ENCODE measurements at regions not wholly inside any gene's neighbourhood (a gene's known extent, or its start where the extent isn't known, plus 50 kb on each side); places are given as distances from the start of the nearest gene placed in this dataset.

DNA sequence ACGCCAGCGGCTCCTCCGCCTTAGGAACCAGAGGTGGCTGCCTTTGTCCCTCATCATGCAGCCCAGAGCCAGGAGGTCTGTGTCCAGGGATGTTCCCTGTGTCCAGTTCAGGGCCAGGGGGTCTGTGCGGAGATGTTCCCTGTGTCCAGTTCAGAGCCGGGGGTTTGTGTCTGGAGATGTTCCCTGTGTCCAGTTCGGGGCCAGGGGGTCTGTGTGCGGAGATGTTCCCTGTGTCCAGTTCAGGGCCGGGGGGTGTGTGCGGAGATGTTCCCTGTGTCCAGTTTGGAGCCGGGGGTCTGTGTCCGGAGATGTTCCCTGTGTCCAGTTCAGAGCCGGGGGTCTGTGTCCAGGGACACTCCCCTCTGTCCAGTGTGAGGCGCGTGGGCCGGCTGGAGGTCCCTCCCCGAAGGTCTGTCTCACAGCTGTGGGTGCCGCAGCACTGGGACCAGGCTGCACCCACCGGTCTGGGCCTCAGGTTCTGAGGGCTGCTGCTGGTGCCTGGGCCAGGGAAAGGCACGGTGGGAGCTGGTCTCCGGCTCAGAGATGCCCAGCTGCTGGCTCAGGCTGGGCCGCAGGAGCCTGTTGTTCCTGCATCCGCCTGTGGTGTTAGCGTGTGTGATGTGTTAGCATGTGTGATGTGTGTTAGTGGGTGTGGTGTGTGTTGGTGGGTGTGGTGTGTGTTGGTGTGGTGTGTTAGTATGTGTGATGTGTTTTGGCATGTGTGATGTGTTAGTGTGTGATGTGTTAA is 67.9 kb upstream of the CFAP46 start:
- Histone ChIP-seq H4K20me1 (ENCODE audit: insufficient read depth, low read length) (no peaks in the 10 kb centered on the region), H3K79me2 (ENCODE audit: insufficient read depth, low read length) (no peaks in the 10 kb centered on the region), H3K36me3 (ENCODE audit: insufficient read depth, low read length) (no peaks in the 10 kb centered on the region), H3K27ac (ENCODE audit: low read depth, low read length) (no peak overlapping the region), H3K9ac (ENCODE audit: low read length) (no peak overlapping the region), H3K4me3 (ENCODE audit: insufficient read depth, low read depth, low read length) (no peak overlapping the region), H3K9me3 (ENCODE audit: insufficient read depth, low read depth, low read length) (peaks cover 2% of the 10 kb centered on the region), H3K27me3 (ENCODE audit: insufficient read depth, low read length) (no peaks in the 10 kb centered on the region), H2AFZ (ENCODE audit: low read depth, low read length) (no peak overlapping the region), H3K4me1 (ENCODE audit: insufficient read depth, low read length) (no peaks in the 10 kb centered on the region), H3K4me2 (ENCODE audit: low read length) (no peak overlapping the region)
- no peak overlapping the region for H3K27ac Mint-ChIP-seq (ENCODE audit: unreplicated experiment)
- no peaks in the 10 kb centered on the region for H3K9me3 Mint-ChIP-seq (ENCODE audit: unreplicated experiment)
- DNase-seq (ENCODE audit: low read depth), result no peak
- TF ChIP-seq, protein P1, sequence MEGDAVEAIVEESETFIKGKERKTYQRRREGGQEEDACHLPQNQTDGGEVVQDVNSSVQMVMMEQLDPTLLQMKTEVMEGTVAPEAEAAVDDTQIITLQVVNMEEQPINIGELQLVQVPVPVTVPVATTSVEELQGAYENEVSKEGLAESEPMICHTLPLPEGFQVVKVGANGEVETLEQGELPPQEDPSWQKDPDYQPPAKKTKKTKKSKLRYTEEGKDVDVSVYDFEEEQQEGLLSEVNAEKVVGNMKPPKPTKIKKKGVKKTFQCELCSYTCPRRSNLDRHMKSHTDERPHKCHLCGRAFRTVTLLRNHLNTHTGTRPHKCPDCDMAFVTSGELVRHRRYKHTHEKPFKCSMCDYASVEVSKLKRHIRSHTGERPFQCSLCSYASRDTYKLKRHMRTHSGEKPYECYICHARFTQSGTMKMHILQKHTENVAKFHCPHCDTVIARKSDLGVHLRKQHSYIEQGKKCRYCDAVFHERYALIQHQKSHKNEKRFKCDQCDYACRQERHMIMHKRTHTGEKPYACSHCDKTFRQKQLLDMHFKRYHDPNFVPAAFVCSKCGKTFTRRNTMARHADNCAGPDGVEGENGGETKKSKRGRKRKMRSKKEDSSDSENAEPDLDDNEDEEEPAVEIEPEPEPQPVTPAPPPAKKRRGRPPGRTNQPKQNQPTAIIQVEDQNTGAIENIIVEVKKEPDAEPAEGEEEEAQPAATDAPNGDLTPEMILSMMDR (IDR thresholded peaks at IDR 0.05; ENCODE audit: insufficient read depth, low read depth, low read length), result no peak
- TF ChIP-seq EZH2 (IDR thresholded peaks at IDR 0.05; ENCODE audit: insufficient read depth, low read length), result no peak
- FAIRE-seq, result no peak
- H3K4me3 Mint-ChIP-seq (ENCODE audit: unreplicated experiment), result no peak overlapping the region
- peaks cover 8% of the 10 kb centered on the region for H3K27me3 Mint-ChIP-seq (ENCODE audit: low read depth, unreplicated experiment)
- H3K36me3 Mint-ChIP-seq (ENCODE audit: low read depth, unreplicated experiment), result no peaks in the 10 kb centered on the region
- peaks cover 3% of the 10 kb centered on the region for H3K4me1 Mint-ChIP-seq (ENCODE audit: low read depth, unreplicated experiment)

DNA sequence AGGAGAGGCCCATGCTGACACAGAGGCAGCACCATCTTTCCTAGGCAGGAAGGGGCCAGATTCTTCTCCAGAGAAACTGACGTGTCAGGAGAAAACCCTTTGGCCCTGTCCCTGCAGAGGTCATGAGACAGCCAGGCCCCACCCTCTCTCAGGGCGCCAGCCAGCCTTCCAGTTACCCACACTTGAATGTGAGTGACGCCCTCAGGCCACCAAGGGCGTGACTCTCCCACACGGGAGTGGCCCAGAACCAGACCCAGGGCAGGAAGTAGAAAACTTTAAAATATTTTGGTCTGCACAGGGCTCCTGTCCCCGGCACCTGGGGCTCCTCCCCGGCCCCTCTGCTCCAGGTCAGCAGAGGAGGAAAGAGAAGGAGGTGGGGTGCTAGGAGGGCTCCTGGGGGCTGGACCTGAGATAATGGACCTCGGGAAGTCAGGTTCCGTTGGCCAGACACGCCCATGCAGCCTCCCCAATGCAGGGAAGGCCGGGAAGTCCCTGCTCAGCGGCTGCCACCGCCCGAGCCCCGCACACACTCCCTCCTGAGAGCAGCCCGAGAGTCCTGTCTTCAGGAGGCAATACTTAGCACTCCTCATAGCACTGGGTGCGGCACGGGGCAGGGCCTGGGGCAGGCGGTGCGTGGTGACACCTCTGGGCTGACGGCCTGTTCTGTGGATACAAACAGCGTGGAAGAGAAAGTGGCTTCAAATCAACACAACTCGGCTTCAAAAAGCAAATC is 67.0 kb upstream of the CFAP46 start:
- Mint-ChIP-seq H3K9me3 (ENCODE audit: unreplicated experiment) (no peaks in the 10 kb centered on the region), H3K27ac (ENCODE audit: unreplicated experiment) (no peak overlapping the region), H3K27me3 (ENCODE audit: low read depth, unreplicated experiment) (peaks cover 7% of the 10 kb centered on the region), H3K4me1 (ENCODE audit: low read depth, unreplicated experiment) (peaks cover 4% of the 10 kb centered on the region), H3K36me3 (ENCODE audit: low read depth, unreplicated experiment) (no peaks in the 10 kb centered on the region), H3K4me3 (ENCODE audit: unreplicated experiment) (no peak overlapping the region)
- no peak overlapping the region for H3K4me2 ChIP-seq (ENCODE audit: low read length)
- H3K79me2 ChIP-seq (ENCODE audit: insufficient read depth, low read length), result no peaks in the 10 kb centered on the region
- no peak overlapping the region for H3K27ac ChIP-seq (ENCODE audit: low read depth, low read length)
- DNase-seq (ENCODE audit: low read depth) (no peak), FAIRE-seq (no peak)
- H3K4me1 ChIP-seq (ENCODE audit: insufficient read depth, low read length), result no peaks in the 10 kb centered on the region
- no peak overlapping the region for H3K9ac ChIP-seq (ENCODE audit: low read length)
- no peak overlapping the region for H3K4me3 ChIP-seq (ENCODE audit: insufficient read depth, low read depth, low read length)
- peaks cover 2% of the 10 kb centered on the region for H3K9me3 ChIP-seq (ENCODE audit: insufficient read depth, low read depth, low read length)
- TF ChIP-seq, protein P1 (IDR thresholded peaks at IDR 0.05; ENCODE audit: insufficient read depth, low read depth, low read length), result no peak
- TF ChIP-seq EZH2 (IDR thresholded peaks at IDR 0.05; ENCODE audit: insufficient read depth, low read length), result no peak
- H3K36me3 ChIP-seq (ENCODE audit: insufficient read depth, low read length), result no peaks in the 10 kb centered on the region
- H4K20me1 ChIP-seq (ENCODE audit: insufficient read depth, low read length), result no peaks in the 10 kb centered on the region
- no peaks in the 10 kb centered on the region for H3K27me3 ChIP-seq (ENCODE audit: insufficient read depth, low read length)
- H2AFZ ChIP-seq (ENCODE audit: low read depth, low read length), result no peak overlapping the region

DNA sequence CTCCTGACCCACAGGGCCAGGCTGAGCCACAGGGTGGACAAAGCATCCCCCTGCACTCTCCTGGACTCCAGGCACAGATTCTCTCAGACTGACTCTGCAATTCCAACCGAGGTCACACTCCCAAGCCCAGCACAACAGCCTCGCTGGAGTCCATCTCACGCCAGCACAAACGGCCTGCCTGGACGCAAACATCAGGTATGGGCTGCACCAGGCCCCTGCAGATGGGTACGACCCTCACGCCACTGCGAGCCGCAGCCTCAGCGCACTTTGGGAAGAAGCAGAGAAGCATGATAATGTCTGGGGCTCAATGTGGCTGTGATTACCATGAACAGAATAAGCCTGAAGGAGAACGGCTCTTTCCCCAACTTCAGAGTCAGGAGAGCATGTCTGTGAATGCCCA is 66.4 kb upstream of the CFAP46 start:
- Mint-ChIP-seq H3K4me3 (ENCODE audit: unreplicated experiment) (no peak overlapping the region), H3K4me1 (ENCODE audit: low read depth, unreplicated experiment) (peaks cover 4% of the 10 kb centered on the region), H3K27ac (ENCODE audit: unreplicated experiment) (no peak overlapping the region), H3K9me3 (ENCODE audit: unreplicated experiment) (no peaks in the 10 kb centered on the region), H3K36me3 (ENCODE audit: low read depth, unreplicated experiment) (no peaks in the 10 kb centered on the region), H3K27me3 (ENCODE audit: low read depth, unreplicated experiment) (peaks cover 7% of the 10 kb centered on the region)
- Histone ChIP-seq H3K4me2 (ENCODE audit: low read length) (no peak overlapping the region), H3K4me1 (ENCODE audit: insufficient read depth, low read length) (no peaks in the 10 kb centered on the region), H3K27me3 (ENCODE audit: insufficient read depth, low read length) (no peaks in the 10 kb centered on the region), H3K4me3 (ENCODE audit: insufficient read depth, low read depth, low read length) (no peak overlapping the region), H3K9ac (ENCODE audit: low read length) (no peak overlapping the region), H2AFZ (ENCODE audit: low read depth, low read length) (no peak overlapping the region), H3K27ac (ENCODE audit: low read depth, low read length) (no peak overlapping the region), H3K79me2 (ENCODE audit: insufficient read depth, low read length) (no peaks in the 10 kb centered on the region), H3K36me3 (ENCODE audit: insufficient read depth, low read length) (no peaks in the 10 kb centered on the region), H3K9me3 (ENCODE audit: insufficient read depth, low read depth, low read length) (peaks cover 2% of the 10 kb centered on the region), H4K20me1 (ENCODE audit: insufficient read depth, low read length) (no peaks in the 10 kb centered on the region)
- no peak for FAIRE-seq
- DNase-seq (ENCODE audit: low read depth), result no peak
- TF ChIP-seq EZH2 (IDR thresholded peaks at IDR 0.05; ENCODE audit: insufficient read depth, low read length), result no peak
- TF ChIP-seq, protein P1 (IDR thresholded peaks at IDR 0.05; ENCODE audit: insufficient read depth, low read depth, low read length), result no peak

All from astrocyte (in vitro differentiated cells and primary cell).